MM.1S (cell line): ENCODE measurements at regions not wholly inside any gene's neighbourhood (a gene's known extent, or its start where the extent isn't known, plus 50 kb on each side); places are given as distances from the start of the nearest gene placed in this dataset.

Experiments used
- CTCF ChIP-seq: fragments of 300-600 bp; sonication (generic); IDR thresholded peaks from 2 replicates; pipeline ENCODE4 v1.5.1; 2016; ENCODE audit warnings: antibody characterized with exemption, low read length, mixed read lengths
- EZH2phosphoT487 ChIP-seq: fragments of 300-600 bp; sonication (generic); IDR thresholded peaks from 2 replicates; pipeline ENCODE4 v1.6.1; 2018; ENCODE audit warnings: antibody characterized with exemption, low read length

- TF ChIP-seq CTCF (no peak), EZH2phosphoT487 (no peak)
Observed at GRCh38 chr7:52771177-52771576, 264.3 kb upstream of the POM121L12 start.
